H1 (cell line): ENCODE measurements at regions not wholly inside any gene's neighbourhood (a gene's known extent, or its start where the extent isn't known, plus 50 kb on each side); places are given as distances from the start of the nearest gene placed in this dataset.

Source experiments
- CTCF ChIA-PET: fragments of 300-600 bp; sonication (Branson Sonifier 250); formaldehyde crosslinking; loops from one replicate; lab custom pipeline; 2021; ENCODE audit not compliant: partially characterized antibody; lab: Charles Lee
- POLR2A ChIA-PET: fragments of 300-600 bp; sonication (Branson Sonifier 250); formaldehyde crosslinking; loops from one replicate; lab custom pipeline; 2021; ENCODE audit warnings: inconsistent platforms; ENCODE audit not compliant: partially characterized antibody; lab: Charles Lee
- DNase-seq, 2 experiments: peaks; one replicate each; pipeline versions ENCODE4 v3.0.0 to v3.0.0-alpha.2; 2010 to 2022; ENCODE audit warnings: low spot score in 2 of 2, low read depth in 1 of 2, mixed read lengths in 1 of 2
- FAIRE-seq: peaks from 2 replicates; lab custom pipeline; 2011; peaks lifted over from hg19 to GRCh38; lab: Jason Lieb, UNC
- H2AFZ ChIP-seq: 2 replicates; pipeline ENCODE4 v1.8.1; 2012; ENCODE audit warnings: low read length, inconsistent platforms
- H2AK5ac ChIP-seq: 2 replicates; pipeline ENCODE4 v1.6.1; 2013; ENCODE audit warnings: low read depth, low read length
- H2BK120ac ChIP-seq: replicated peaks from 2 replicates; pipeline ENCODE3; 2013; ENCODE audit warnings: low read depth, low read length, inconsistent platforms
- H2BK12ac ChIP-seq: 2 replicates; pipeline ENCODE4 v1.6.1; 2013; ENCODE audit warnings: low read depth, low read length
- H2BK15ac ChIP-seq: 2 replicates; pipeline ENCODE4 v1.6.1; 2013; ENCODE audit warnings: low read length
- H2BK20ac ChIP-seq: 2 replicates; pipeline ENCODE4 v1.6.1; 2013; ENCODE audit warnings: low read length
- H2BK5ac ChIP-seq: 2 replicates; pipeline ENCODE4 v1.6.1; 2013; ENCODE audit warnings: low read depth, low read length
- H3K14ac ChIP-seq: 2 replicates; pipeline ENCODE4 v1.6.1; 2013; ENCODE audit warnings: inconsistent platforms; ENCODE audit not compliant: insufficient read length
- H3K18ac ChIP-seq: 2 replicates; pipeline ENCODE4 v1.6.1; 2013; ENCODE audit warnings: low read length; ENCODE audit errors: extremely low read depth
- H3K23ac ChIP-seq: 2 replicates; pipeline ENCODE4 v1.6.1; 2013; ENCODE audit warnings: inconsistent platforms; ENCODE audit not compliant: insufficient read length
- H3K23me2 ChIP-seq: 2 replicates; pipeline ENCODE4 v1.6.1; 2013; ENCODE audit warnings: low read depth, low read length
- H3K27ac ChIP-seq: 2 replicates; pipeline ENCODE4 v1.6.1; 2011; ENCODE audit warnings: low read depth, low read length, inconsistent platforms
- H3K27me3 ChIP-seq, 4 experiments: replicated peaks in 1 of 4; 1 replicate in 1 of 4; 2 replicates in 3 of 4; pipeline versions ENCODE4 v1.6.1 to v1.8.1; 2011 to 2013; ENCODE audit warnings: low read length in 3 of 4, mild to moderate bottlenecking in 3 of 4, inconsistent platforms in 2 of 4, mixed read lengths in 2 of 4, moderate library complexity in 1 of 4; ENCODE audit not compliant: control insufficient read depth in 3 of 4, insufficient read depth in 3 of 4; ENCODE audit errors: extremely low read depth in 1 of 4
- H3K36me3 ChIP-seq, 4 experiments: 2 replicates each; pipeline versions ENCODE4 v1.6.1 to v1.8.1; 2011 to 2013; ENCODE audit warnings: mild to moderate bottlenecking in 4 of 4, low read length in 3 of 4, moderate library complexity in 2 of 4, control low read depth in 1 of 4, inconsistent platforms in 1 of 4; ENCODE audit not compliant: insufficient read depth in 4 of 4, control insufficient read depth in 2 of 4
- H3K4ac ChIP-seq: replicated peaks from 2 replicates; pipeline ENCODE3; 2013; ENCODE audit warnings: low read length, low read depth, mixed read lengths, inconsistent platforms; ENCODE audit not compliant: insufficient read length
- H3K4me1 ChIP-seq, 4 experiments: replicated peaks in 1 of 4; 1 replicate in 1 of 4; 2 replicates in 3 of 4; pipeline versions ENCODE4 v1.6.1 to v1.8.1; 2011 to 2013; ENCODE audit warnings: low read length in 3 of 4, inconsistent platforms in 2 of 4, mixed read lengths in 1 of 4; ENCODE audit not compliant: insufficient read depth in 4 of 4, control insufficient read depth in 3 of 4
- H3K4me2 ChIP-seq, 2 experiments: 2 replicates each; pipeline versions ENCODE4 v1.6.1 to v1.8.1; 2011 to 2013; ENCODE audit warnings: low read depth in 2 of 2, low read length in 2 of 2, control low read depth in 1 of 2, inconsistent platforms in 1 of 2, mild to moderate bottlenecking in 1 of 2; ENCODE audit not compliant: insufficient read depth in 1 of 2
- H3K4me3 ChIP-seq, 4 experiments: fragments of 200-600, 300-600 bp in 1 of 4; sonication (generic), shearing (Covaris generic), sonication (Bioruptor Twin) in 1 of 4; 2 replicates each; pipeline versions ENCODE4 v1.5.1 to v1.8.1; 2011 to 2016; ENCODE audit warnings: low read length in 4 of 4, low read depth in 3 of 4, control low read depth in 2 of 4, inconsistent platforms in 2 of 4, mild to moderate bottlenecking in 2 of 4, mixed read lengths in 1 of 4, moderate library complexity in 1 of 4; ENCODE audit not compliant: insufficient read depth in 2 of 4; ENCODE audit errors: extremely low read depth in 1 of 4
- H3K56ac ChIP-seq: replicated peaks from 2 replicates; pipeline ENCODE3; 2013; ENCODE audit warnings: low read depth, mild to moderate bottlenecking, mixed read lengths, low read length, inconsistent platforms; ENCODE audit not compliant: insufficient read length
- H3K79me1 ChIP-seq: 2 replicates; pipeline ENCODE4 v1.6.1; 2013; ENCODE audit warnings: low read depth, low read length, control low read depth
- H3K79me2 ChIP-seq, 2 experiments: 2 replicates each; pipeline versions ENCODE4 v1.6.1 to v1.8.1; 2012 to 2013; ENCODE audit warnings: low read length in 2 of 2, mild to moderate bottlenecking in 2 of 2, inconsistent platforms in 1 of 2; ENCODE audit not compliant: insufficient read depth in 2 of 2, control insufficient read depth in 1 of 2
- H3K9ac ChIP-seq, 4 experiments: replicated peaks in 1 of 4; 1 replicate in 1 of 4; 2 replicates in 3 of 4; pipeline versions ENCODE4 v1.6.1 to v1.8.1; 2011 to 2013; ENCODE audit warnings: low read depth in 3 of 4, low read length in 3 of 4, control low read depth in 2 of 4, mild to moderate bottlenecking in 2 of 4, moderate library complexity in 2 of 4, inconsistent platforms in 1 of 4; ENCODE audit errors: extremely low read depth in 1 of 4
- H3K9me3 ChIP-seq, 2 experiments: 2 replicates each; pipeline versions ENCODE4 v1.6.1 to v1.8.1; 2012 to 2013; ENCODE audit warnings: mild to moderate bottlenecking in 2 of 2, moderate library complexity in 2 of 2, control low read depth in 1 of 2, inconsistent platforms in 1 of 2, low read depth in 1 of 2, low read length in 1 of 2, mixed read lengths in 1 of 2; ENCODE audit not compliant: insufficient read depth in 2 of 2
- H4K20me1 ChIP-seq, 2 experiments: replicated peaks in 1 of 2; 2 replicates each; pipeline versions ENCODE3 to v1.8.1; 2011 to 2013; ENCODE audit warnings: inconsistent platforms in 2 of 2, low read length in 2 of 2, mild to moderate bottlenecking in 1 of 2; ENCODE audit not compliant: insufficient read depth in 2 of 2, control insufficient read depth in 1 of 2
- H4K5ac ChIP-seq: 2 replicates; pipeline ENCODE4 v1.6.1; 2013; ENCODE audit warnings: low read length, low read depth, mixed read lengths, inconsistent platforms; ENCODE audit not compliant: insufficient read length
- H4K8ac ChIP-seq: 2 replicates; pipeline ENCODE4 v1.8.0; 2013; ENCODE audit warnings: mild to moderate bottlenecking, moderate library complexity, low read length, inconsistent platforms; ENCODE audit not compliant: insufficient read depth; ENCODE audit errors: extremely low read depth
- H4K91ac ChIP-seq: replicated peaks from 2 replicates; pipeline ENCODE3; 2013; ENCODE audit warnings: low read length, mixed read lengths, inconsistent platforms; ENCODE audit not compliant: insufficient read length
- BCL11A ChIP-seq, 2 experiments: IDR thresholded peaks; one replicate each; pipeline ENCODE4 v1.6.1; 2011; ENCODE audit warnings: low read depth in 2 of 2, low read length in 2 of 2, mild to moderate bottlenecking in 2 of 2
- CBX5 ChIP-seq: fragments of 300-800, 300-1000 bp; sonication (generic); IDR thresholded peaks from 2 replicates; pipeline ENCODE4 v1.7.1; 2016; ENCODE audit warnings: antibody characterized with exemption, low read length, low read depth
- NRF1 ChIP-seq: IDR thresholded peaks from 2 replicates; pipeline ENCODE4 v1.6.1; 2011; ENCODE audit warnings: mild to moderate bottlenecking, low read depth, low read length, improper control_type of control experiment
- WGBS, 2 experiments: shearing (Covaris generic) in 1 of 2; methylation state at CpG; one replicate each; pipeline versions ENCODE4 v1.1.6 to v1.1.7; 2013 to 2015; ENCODE audit warnings: low lambda C conversion rate in 2 of 2, mixed read lengths in 2 of 2, inconsistent platforms in 1 of 2, low coverage in 1 of 2, missing lambda C conversion rate in 1 of 2; ENCODE audit not compliant: insufficient replicate concordance in 2 of 2, insufficient coverage in 1 of 2, insufficient read length in 1 of 2; ENCODE audit errors: extremely low coverage in 1 of 2, missing lambda C conversion rate in 1 of 2; 5-methylcytosine and 5-hydroxymethylcytosine counted together

DNA sequence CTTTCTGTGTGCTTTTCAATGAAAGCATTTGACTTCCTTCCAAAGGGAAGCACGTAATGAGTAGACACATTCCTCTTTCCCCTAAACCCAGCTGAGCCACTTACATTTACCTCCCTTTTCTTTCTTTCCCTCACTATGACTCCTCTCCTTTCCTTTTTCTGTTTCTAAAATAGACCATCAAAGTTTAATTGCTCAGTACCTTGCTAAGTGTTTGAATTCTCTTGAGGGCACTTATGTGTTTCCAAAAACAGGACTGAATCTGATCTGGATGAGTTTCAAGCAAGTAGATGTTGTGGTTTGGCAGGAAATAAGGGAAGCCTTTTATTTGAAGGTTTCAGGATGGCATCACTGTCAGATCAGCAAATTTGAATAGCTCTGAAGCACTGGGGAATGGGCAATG is 396.2 kb downstream of the REEP3 start:
- H3K23ac ChIP-seq: no peak overlapping the region
- H2AK5ac ChIP-seq: no peak overlapping the region
- no peaks in the 10 kb centered on the region for H3K79me1 ChIP-seq
- no peak overlapping the region for H2BK120ac ChIP-seq
- H3K9ac ChIP-seq: no peak overlapping the region
- no peak overlapping the region for H2BK20ac ChIP-seq
- ChIA-PET POLR2A (no interaction called here), CTCF (interaction anchor here (0.8 to 3.6 kb wide), 5 partner anchors 9 to 61 kb away, joined by 3 to 23 read pairs (median 3); no protein-coding TSS in a partner anchor)
- WGBS, 2 experiments: 50% methylated on average over 1 of the region's 1 CpG; no CpG with 5 or more reads in 1 of the 2 experiments
- no peak overlapping the region for H4K91ac ChIP-seq
- no peak for TF ChIP-seq BCL11A (IDR thresholded peaks at IDR 0.05; ENCODE audit: low read depth in 2 of 2, low read length in 2 of 2)
- no peak for TF ChIP-seq CBX5
- TF ChIP-seq NRF1: no peak
- H4K8ac ChIP-seq: no peak overlapping the region
- H2BK5ac ChIP-seq: no peak overlapping the region
- no peak overlapping the region for H3K4ac ChIP-seq
- H3K79me2 ChIP-seq: no peaks in the 10 kb centered on the region
- FAIRE-seq: no peak
- no peak overlapping the region for H3K56ac ChIP-seq
- no peak overlapping the region for H3K27ac ChIP-seq
- no peaks in the 10 kb centered on the region for H3K27me3 ChIP-seq
- H4K20me1 ChIP-seq: no peaks in the 10 kb centered on the region
- no peak overlapping the region for H3K4me3 ChIP-seq
- H3K23me2 ChIP-seq: no peaks in the 10 kb centered on the region
- H3K14ac ChIP-seq: no peak overlapping the region
- peaks cover 0 to 3% of the 10 kb centered on the region in 2 experiments; a peak in 1 of 4 replicates for H3K9me3 ChIP-seq
- no peaks in the 10 kb centered on the region for H3K36me3 ChIP-seq
- no peak for DNase-seq
- no peak overlapping the region for H2BK15ac ChIP-seq
- no peak overlapping the region for H3K18ac ChIP-seq
- no peak overlapping the region for H2BK12ac ChIP-seq
- no peak overlapping the region for H4K5ac ChIP-seq
- H3K4me2 ChIP-seq: no peak overlapping the region
- peaks cover 0 to 3% (median 0%) of the 10 kb centered on the region in 4 experiments; a peak in 2 of 7 replicates for H3K4me1 ChIP-seq
- no peak overlapping the region for H2AFZ ChIP-seq
